DMS53 (cell line): ENCODE measurements at regions not wholly inside any gene's neighbourhood (a gene's known extent, or its start where the extent isn't known, plus 50 kb on each side); places are given as distances from the start of the nearest gene placed in this dataset.
A peak's percentile ranks its signal among the peaks of the same experiment; 100 is the strongest.
"Not testable (repeated sequence)": the region's sequence is repeated elsewhere in the genome, so short reads cannot be mapped to it uniquely, and the experiment has no call there.

Experiments
- DNase-seq: peaks from one replicate; lab custom pipeline; 2025; lab: John Stamatoyannopoulos, UW

DNA sequence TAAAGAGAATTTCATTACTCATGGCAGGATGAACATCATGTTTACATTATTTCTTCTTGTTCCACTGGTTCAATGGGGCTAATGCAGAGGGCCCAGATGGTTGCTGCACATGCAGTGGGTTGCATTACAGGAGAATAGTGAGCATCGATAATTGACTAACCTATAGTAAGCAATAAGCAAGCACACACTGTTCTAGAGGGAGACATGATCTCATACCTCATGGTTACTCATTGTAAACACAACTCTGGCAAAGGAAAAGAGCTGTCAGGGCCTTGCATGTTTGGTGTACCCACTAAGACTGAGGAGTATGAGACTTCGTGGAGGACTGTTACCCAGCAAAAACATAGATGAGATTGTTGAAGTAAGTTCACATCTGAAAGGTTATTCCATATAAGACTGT lies 885.6 kb upstream of the VRK2 start:
- DNase-seq, result peak; percentile 78

DNA sequence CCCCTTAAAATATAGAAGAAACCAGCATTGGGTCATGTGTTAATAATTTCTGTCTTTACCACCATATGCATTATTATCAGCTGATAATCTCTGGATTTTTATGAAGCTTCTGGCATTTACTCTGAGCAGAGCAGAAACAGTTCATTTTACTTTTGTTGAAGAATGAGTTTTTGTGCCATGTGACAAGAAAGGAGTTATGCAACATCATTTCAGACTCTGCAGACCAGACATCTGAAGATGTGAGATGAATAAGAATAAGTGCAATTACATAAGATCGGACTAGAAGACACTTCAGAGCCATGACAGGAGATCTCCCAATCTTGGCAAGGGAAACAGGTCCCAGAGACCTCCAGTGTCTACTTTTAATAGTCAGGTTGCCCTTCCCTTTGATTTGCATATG lies 869.4 kb upstream of the VRK2 start:
- DNase-seq, result no peak

DNA sequence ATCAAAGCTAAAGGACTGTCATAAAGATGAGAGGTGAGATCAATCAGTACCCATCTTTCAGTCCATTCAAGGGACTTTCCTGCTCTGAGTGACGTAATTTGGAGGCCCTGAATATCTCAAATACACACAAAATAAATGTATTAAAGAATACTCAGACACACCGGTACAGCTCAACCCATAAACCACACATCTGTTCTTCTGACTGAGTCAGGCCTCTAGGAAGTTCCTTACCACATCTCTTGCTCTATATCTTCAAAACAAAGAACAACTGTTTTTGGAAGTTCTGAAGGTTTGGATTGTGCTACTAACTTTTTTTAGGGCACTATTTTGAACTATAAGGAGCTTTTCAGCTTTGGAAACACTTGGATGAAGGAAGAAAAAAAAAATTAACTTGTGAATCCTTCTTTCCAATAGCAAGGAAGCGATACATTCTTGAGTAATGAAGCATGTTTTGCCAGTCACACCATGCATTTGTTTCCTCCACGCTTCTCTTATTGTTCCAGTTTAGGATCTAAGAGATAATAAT lies 866.5 kb upstream of the VRK2 start:
- DNase-seq, result no peak

DNA sequence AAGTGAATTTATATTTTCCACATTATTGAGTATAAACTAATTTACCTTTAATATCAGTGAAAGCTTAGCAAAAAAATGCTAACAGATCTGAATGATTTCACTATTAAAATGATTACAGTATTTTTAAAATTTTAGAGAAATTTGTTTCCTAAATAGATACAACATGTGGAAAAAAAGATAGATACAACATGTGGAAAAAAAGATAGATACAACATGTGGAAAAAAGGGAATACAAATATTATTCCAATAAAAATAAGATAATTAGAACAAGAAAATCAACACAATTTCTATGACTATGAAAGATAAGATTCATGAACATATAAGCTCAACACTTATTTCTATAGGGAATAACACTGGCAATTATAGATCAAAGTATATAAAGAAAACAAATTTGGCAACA lies 865.9 kb upstream of the VRK2 start:
- DNase-seq, result no peak

DNA sequence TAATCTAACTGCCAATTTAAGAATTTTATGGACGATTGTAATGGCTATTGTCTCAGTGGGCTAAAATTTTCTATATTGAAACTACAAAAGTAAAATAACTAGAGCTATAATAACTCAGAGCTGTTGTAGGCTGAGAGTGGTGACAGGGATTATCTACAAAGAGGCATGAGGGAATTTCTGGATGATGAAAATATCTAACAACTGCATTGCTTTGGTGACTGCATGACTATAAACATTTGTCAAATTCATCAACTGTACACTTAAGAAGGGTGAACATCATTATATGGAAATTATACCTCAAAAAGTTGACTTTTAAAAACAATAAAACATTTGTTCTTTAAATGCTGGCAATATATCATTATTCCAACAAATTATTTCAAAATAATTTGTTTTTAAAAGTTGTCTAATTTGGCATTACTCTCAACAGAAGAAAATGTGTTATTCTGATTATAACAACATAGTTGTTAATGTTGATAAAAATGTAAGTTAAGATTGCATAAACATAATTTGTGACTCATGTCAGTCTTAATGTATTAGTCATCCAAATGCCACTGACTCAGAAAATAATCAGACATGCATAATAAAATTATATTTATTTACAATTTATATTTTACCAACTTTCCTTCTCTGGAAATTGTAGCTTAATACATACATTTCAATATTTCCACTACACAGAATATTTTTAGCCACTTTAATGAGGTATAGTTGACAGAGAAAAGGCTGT lies 865.1 kb upstream of the VRK2 start:
- DNase-seq, result peak; percentile 12

DNA sequence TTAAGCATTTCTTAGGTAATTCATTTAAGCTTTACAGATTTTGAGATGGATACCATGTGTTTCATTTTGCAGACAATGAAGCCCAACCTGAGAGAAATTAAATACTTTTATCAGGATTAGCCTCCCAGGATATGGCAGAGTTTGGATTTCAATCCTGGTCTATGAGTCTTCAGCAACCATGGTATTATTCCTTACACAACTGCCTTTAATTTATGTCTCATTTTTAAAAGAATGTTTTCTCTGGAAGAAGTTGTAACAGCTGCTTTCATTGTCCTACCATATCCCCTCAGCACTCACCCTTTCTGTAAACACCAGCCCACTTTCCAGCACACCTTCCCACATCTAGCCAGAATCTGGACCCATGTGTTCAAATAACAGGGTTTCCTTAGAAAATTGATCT lies 863.7 kb upstream of the VRK2 start:
- DNase-seq, result no peak

DNA sequence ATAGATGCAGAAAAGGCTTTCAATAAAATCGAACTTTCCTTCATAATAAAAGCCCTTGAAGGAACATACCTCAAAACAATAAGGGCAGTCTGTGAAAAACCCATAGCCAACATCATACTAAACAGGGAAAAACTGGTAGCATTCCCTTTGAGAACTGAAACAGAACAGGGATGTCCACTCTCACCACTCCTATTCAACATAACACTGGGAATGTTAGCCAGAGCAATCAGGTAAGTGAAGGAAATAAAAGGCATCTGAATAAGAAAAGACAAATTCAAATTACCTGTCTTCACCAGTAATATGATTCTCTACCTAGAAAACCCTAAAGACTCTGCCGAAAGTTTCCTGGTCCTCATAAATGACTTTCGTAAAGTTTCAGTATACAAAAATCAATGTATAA lies 861.0 kb upstream of the VRK2 start:
- DNase-seq, result no peak

DNA sequence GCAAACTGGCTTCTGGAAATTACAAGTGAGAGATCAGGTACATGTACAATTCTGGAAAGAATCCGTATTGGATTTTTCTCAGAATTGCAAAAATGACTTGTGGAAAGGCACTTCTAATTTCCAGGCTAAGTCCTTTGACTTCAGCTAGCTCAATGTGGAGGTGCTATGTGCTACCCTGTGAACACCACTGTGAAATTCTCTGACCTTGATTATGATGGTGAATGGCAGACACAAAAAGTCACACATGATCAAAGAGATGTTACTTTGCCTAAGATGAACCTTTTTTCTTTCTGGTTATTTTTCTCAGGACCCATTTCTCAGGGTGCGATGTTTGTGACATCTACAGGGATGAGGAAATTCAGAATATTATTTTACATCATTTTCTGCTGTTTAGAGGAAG lies 856.6 kb upstream of the VRK2 start:
- DNase-seq, result no peak

DNA sequence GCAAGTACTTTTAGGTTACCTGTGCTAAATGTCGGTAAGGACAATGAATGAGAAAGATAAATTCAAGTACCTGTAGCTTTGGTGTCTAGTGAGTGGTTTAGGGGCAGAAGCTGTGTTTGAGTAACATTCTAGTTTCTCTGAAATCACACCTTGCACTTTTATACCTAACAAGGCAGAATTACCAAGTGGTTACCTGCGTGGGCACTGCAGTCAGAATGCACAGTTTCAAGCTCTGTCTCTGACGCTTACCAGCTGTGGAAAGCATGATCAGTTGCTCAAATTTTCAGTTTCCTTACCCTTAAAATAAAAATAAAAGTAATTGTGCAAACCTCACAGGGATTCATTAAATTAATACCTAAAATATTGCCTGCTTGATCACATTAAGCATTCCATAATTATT lies 846.9 kb upstream of the VRK2 start:
- DNase-seq, result no peak

DNA sequence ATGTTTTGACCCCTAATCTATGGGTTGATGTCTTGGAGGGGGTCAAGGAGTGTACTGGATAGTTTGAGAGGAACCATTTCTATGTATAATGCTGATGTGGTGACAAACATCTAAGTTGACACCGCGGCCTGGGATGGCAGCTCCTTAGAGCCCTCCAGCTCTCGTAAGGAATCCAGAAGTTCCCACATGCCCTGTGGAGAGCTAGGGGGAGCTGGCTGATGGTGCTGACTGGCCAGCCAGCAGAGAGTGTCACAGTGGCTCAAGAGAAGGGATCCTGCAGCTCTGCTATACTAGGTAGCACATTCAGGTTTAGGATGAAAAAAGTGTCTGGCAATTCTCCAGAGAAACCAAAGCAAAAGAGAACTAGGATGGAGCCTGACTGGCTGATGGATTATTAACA lies 842.2 kb upstream of the VRK2 start:
- DNase-seq, result no peak

DNA sequence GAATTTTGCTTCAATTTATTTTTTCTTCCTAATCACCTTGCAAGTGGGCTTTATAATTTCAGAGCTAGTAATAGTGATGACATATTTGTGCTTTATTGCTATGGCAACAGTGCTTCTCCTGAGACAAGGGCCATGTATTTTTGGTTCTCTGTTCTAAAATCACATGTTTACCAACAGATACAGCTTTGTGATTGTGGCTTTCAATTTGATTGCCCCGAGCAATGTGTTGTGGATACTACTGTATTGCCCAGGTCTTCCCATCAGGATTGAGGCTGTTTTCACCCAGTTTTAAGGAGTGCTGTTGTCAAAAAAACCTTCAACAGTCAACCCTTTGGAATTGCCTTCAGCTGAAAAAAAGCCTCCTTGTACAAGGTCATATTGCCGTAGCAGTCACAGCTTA lies 841.4 kb upstream of the VRK2 start:
- DNase-seq, result no peak

DNA sequence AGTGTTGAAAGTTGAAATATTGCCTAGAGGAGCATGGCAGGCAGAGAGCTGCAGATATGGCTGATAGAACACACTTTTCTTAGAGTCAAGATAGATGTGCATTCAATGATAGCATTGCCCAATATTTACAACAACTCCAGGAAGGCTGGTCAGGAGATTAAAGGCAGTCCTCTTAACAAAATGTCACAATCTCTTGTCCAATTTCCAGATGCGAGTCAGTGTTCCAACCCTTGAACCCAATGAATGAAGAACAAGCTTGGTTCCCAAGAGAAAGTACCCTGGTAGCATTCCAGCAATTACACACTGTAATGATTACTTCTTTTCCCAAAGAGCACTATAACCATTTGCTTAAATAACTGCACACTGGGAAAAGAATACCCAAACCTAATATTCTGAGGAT lies 839.4 kb upstream of the VRK2 start:
- no peak for DNase-seq

DNA sequence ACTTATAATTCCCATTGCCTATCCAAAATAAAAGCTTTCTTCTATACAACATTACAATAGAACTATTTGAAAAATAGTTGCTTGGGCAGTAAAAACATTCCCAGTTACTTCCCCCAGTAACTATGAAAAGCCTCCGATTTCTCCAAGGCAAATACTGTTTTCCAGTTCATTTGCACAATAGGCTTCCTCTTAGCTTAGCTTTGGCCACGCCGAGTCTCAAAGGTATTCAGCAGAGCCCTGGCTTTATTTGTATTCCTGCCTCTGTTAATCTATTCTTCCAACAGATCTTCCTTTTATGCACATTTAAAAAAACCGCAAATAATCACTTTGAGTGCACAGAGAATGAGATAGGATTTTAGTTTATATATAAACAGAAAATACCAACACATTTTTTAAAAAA lies 836.8 kb upstream of the VRK2 start:
- no peak for DNase-seq

DNA sequence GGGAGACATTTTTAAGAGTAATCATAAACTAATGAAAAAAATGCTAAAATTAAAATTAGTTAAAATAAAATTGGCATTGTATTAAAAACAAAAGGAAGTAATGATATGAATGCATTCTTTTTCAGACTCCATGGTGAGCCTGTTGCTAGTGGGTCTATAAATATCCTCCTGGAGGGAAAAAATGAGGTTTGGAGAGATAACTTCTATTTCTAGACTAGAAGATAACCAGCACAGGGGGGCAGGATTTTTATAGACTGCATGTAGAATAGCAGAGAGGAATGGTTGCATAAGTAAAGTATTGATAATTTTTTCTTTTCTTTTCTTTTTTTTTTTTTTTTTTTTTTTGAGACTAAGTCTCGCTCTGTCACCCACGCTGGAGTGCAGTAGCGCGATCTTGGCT lies 835.8 kb upstream of the VRK2 start:
- DNase-seq, result no peak

DNA sequence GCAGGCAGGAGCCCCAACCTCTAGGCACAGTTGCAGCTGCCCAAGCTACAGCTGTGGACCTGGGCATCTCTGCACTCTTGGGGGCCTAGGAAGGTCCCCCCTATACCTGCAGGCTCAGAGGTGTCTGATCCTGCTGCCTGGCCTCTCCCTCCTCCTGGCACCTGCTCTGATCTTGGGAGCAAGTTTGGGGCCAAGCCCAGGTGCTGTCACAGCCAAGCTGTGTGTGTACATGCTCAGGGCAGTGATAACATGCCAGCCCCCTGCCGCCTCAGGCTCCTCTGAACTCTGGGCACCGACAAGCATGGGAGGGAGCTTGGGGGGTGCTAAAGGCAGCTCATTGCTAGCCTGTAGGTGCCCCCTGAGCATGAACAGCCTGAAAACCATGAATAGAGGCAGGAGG lies 829.6 kb upstream of the VRK2 start:
- DNase-seq, result no peak

DNA sequence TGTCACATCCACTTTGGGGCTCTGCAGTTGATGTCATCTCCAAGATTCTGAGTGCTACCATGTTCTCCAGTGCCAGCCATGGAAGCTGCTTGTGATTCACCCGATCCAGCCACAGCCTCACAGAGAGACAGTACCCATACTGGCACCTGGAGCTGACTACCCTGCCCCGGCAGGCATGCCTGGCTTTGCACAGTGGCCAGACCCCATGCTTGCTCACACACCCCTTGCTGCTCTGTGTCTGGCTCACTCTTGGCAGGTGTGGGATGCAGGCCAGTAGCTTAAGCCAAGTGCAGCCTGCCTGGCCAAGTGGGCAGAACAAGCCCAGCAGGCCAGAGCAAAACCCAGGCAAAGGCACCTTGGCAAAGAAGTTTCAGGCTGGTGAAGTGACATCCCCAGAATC lies 828.4 kb upstream of the VRK2 start:
- DNase-seq, result no peak

DNA sequence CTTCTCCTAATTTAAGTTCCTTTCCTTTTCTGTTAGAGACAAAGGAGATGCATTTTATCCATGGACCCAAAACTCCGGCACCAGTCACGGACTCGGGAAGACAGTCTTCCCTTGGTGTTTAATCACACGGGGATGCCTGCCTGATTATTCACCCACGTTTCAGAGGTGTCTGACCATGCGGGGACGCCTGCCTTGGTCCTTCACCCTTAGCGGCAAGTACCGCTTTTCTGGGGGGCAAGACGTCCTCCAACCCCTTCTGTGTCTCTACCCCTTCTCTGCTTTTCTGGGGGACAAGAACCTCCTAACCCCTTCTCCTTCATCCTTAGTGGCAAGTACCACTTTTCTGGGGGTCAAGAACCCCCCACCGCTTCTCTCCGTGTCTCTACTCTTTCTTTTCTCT lies 816.9 kb upstream of the VRK2 start:
- not testable (repeated sequence) for DNase-seq

DNA sequence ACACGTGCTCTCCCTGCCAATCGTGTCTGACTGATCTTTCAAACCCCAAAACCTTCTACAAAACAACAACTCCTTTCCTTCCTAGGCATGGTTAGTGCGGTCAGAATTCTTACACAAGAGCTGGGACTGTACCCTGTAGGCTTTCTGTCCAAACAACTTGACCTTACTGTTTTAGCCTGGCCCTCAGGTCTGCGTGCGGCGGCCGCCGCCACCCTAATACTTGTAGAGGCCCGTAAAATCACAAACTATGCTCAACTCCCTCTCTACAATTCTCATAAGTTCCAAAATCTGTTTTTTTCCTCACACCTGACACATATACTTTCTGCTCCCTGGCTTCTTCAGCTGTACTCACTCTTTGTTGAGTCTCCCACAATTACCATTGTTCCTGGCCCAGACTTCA lies 814.3 kb upstream of the VRK2 start:
- DNase-seq, result not testable (repeated sequence)

DNA sequence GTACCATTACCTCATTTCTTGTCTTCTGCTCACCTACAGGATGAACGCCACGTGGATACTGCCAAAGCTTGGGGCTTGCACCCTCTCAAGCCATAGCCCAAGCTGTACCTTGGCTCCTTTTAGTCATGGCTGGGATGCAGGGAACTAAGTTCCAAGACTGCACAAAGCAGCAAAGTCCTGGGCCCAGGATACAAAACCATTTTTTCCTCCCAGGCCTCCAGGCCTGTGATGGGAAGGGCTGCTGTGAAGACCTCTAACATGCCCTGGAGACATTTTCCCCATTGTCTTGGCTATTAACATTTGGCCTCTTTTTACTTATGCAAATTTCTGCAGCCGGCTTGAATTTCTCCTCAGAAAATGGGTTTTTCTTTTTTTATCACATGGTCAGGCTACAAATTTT lies 795.1 kb upstream of the VRK2 start:
- DNase-seq, result peak; percentile 6

DNA sequence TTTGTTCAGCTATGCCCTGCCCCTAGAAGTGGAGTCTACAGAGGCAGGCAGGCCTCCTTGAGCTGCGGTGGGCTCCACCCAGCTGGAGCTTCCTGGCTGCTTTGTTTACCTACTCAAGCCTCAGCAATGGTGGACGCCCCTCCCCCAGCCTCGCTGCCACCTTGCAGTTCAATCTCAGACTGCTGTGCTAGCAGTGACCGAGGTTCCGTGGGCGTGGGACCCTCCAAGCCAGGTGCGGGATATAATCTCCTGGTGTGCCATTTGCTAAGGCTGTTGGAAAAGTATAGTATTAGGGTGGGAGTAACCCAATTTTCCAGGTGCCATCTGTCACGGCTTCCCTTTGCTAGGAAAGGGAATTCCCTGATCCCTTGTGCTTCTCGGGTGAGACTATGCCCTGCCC lies 770.2 kb upstream of the VRK2 start:
- DNase-seq, result not testable (repeated sequence)

DNA sequence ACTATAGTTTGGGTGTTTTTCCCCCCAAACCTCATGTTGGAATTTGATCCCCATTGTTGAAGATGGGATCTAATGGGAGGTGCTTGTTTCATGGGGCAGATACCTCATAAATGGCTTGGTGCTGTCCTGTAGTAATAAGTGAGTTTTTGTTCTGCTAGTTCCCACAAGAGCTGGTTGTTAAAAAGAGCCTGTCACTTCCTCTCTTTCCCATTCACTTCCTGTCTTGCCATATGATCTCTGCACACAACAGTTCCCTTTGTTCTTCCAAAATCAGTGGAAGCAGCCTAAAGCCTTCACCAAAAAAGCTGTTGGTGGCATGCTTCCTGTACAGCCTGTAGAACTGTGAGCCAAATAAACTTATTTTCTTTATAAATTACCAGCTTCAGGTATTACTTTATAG lies 768.2 kb upstream of the VRK2 start:
- peak; percentile 15 for DNase-seq

DNA sequence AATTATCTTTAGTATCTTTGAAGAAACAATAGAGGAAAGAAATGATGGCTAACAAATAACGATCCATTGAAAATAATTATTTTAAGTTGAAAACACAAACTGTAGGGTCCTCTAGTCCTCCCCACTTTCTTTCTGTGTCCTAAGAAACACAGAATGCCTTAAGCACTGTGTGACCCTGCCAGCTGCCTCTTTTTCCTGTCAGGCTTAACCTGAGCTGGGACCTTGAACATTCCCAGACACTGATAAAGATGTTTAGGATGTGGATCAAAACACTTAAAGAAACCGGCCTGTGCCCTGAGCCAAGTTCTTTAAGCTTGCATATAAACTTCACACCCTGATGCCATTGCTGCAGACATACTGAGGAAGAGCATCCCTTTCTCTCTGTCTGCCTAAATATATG lies 755.4 kb upstream of the VRK2 start:
- no peak for DNase-seq

DNA sequence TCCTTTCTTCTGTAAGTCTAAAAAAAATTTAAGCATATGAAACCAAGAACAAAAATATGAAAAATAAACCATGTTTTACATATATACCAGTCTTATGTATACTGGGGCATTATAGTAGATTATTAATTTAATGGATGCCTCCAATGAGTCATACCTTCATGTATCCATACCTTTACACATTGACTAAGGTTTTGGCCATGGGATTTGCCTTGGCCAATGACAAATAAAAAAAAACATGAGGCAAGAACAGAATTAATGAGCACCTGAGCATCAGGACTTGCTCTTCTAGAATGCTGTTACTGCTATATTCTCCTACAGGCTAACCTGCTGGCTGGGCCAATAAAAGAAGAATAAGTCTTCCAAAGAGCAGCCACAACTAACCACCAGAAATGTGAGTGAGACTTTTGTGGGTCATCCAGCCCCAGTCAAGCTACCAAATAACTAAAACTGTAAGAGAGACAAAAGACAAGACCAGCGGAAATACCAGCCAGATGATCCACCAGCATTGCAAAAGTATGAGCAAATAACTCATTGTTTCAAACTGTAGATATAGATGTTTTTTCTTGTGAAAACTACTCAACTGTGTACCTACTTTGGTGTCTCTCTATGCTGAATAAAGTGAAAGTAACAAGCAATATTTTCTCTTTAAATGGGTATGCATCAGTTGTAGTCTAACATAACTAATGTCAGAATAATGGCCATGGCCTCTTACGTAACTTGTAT lies 749.6 kb upstream of the VRK2 start:
- DNase-seq, result no peak

DNA sequence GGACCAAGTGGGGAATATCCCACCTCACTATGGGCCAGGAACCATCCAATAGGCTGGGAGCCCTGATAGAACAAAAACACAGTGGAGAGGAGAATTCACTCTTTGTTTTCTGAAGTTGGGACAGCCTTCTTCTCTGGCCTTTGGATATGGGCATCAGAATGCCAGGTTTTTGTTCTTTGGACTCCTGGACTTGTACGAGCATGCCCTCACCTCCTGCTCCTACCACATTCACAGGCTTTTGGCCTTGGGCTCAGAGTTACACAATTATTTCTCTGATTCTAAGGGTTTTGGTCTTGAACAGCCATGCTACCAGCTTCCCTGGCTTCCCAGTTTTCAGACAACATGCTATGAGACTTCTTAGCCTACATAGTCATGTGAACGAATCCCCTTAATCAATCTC lies 732.9 kb upstream of the VRK2 start:
- no peak for DNase-seq
